HUES48 (cell line): ENCODE measurements at regions not wholly inside any gene's neighbourhood (a gene's known extent, or its start where the extent isn't known, plus 50 kb on each side); places are given as distances from the start of the nearest gene placed in this dataset.
"Not testable (repeated sequence)": the region's sequence is repeated elsewhere in the genome, so short reads cannot be mapped to it uniquely, and the experiment has no call there.

ENCODE experiments used
- H3K27ac ChIP-seq: one replicate; pipeline ENCODE4 v1.7.0; 2013; ENCODE audit warnings: low read depth, low read length, inconsistent platforms
- H3K27me3 ChIP-seq: 2 replicates; pipeline ENCODE4 v1.6.1; 2013; ENCODE audit warnings: mild to moderate bottlenecking, low read length; ENCODE audit not compliant: control insufficient read depth, insufficient read depth
- H3K36me3 ChIP-seq: 2 replicates; pipeline ENCODE4 v1.6.1; 2013; ENCODE audit warnings: low read length; ENCODE audit not compliant: control insufficient read depth, insufficient read depth
- H3K4me1 ChIP-seq: 2 replicates; pipeline ENCODE4 v1.6.1; 2013; ENCODE audit warnings: mild to moderate bottlenecking, low read length; ENCODE audit not compliant: control insufficient read depth, insufficient read depth
- H3K4me3 ChIP-seq: 2 replicates; pipeline ENCODE4 v1.5.1; 2013; ENCODE audit warnings: mild to moderate bottlenecking, low read depth, low read length
- H3K9ac ChIP-seq: 2 replicates; pipeline ENCODE4 v1.6.1; 2013; ENCODE audit warnings: mild to moderate bottlenecking, low read depth, low read length, moderate library complexity
- H3K9me3 ChIP-seq: 2 replicates; pipeline ENCODE4 v1.6.1; 2013; ENCODE audit warnings: low read length; ENCODE audit not compliant: control insufficient read depth, insufficient read depth

- no peaks in the 10 kb centered on the region for H3K36me3 ChIP-seq
- H3K4me1 ChIP-seq, result no peaks in the 10 kb centered on the region
- no peak overlapping the region for H3K4me3 ChIP-seq
- H3K9me3 ChIP-seq, result no peaks in the 10 kb centered on the region
- no peaks in the 10 kb centered on the region for H3K27me3 ChIP-seq
- no peak overlapping the region for H3K9ac ChIP-seq
- no peak overlapping the region for H3K27ac ChIP-seq
Measured at GRCh38 chr5:57720656-57721055, 238.0 kb upstream of the ACTBL2 start.

- Histone ChIP-seq H3K9ac (no peak overlapping the region), H3K27ac (no peak overlapping the region)
Measured at GRCh38 chr5:57719216-57719615, 236.6 kb upstream of the ACTBL2 start.

GRCh38 chr5:57718155-57718554, 235.5 kb upstream of the ACTBL2 start:
- Histone ChIP-seq H3K4me1 (no peaks in the 10 kb centered on the region), H3K4me3 (no peak overlapping the region), H3K27me3 (no peaks in the 10 kb centered on the region), H3K9ac (no peak overlapping the region), H3K9me3 (no peaks in the 10 kb centered on the region), H3K36me3 (no peaks in the 10 kb centered on the region), H3K27ac (no peak overlapping the region)

More at GRCh38 chr5:57719216-57719615, 236.6 kb upstream of the ACTBL2 start:
- no peaks in the 10 kb centered on the region for H3K9me3 ChIP-seq
- no peak overlapping the region for H3K4me3 ChIP-seq
- H3K36me3 ChIP-seq, result no peaks in the 10 kb centered on the region
- H3K4me1 ChIP-seq, result no peaks in the 10 kb centered on the region
- H3K27me3 ChIP-seq, result no peaks in the 10 kb centered on the region

GRCh38 chr5:57717555-57717954, 234.9 kb upstream of the ACTBL2 start:
- Histone ChIP-seq H3K9ac (no peak overlapping the region), H3K4me1 (no peaks in the 10 kb centered on the region), H3K27ac (no peak overlapping the region), H3K36me3 (no peaks in the 10 kb centered on the region), H3K27me3 (no peaks in the 10 kb centered on the region), H3K4me3 (no peak overlapping the region), H3K9me3 (no peaks in the 10 kb centered on the region)

GRCh38 chr5:57716661-57717060, 234.1 kb upstream of the ACTBL2 start:
- H3K36me3 ChIP-seq, result no peaks in the 10 kb centered on the region

GRCh38 chr5:57715296-57715695, 232.7 kb upstream of the ACTBL2 start:
- Histone ChIP-seq H3K27me3 (no peaks in the 10 kb centered on the region), H3K36me3 (no peaks in the 10 kb centered on the region), H3K4me3 (no peak overlapping the region), H3K9ac (no peak overlapping the region), H3K9me3 (no peaks in the 10 kb centered on the region), H3K4me1 (no peaks in the 10 kb centered on the region), H3K27ac (no peak overlapping the region)

More at GRCh38 chr5:57716661-57717060, 234.1 kb upstream of the ACTBL2 start:
- no peaks in the 10 kb centered on the region for H3K9me3 ChIP-seq
- H3K27ac ChIP-seq, result no peak overlapping the region
- H3K9ac ChIP-seq, result no peak overlapping the region
- no peaks in the 10 kb centered on the region for H3K4me1 ChIP-seq
- no peaks in the 10 kb centered on the region for H3K27me3 ChIP-seq
- H3K4me3 ChIP-seq, result no peak overlapping the region

GRCh38 chr5:57713535-57713934, 230.9 kb upstream of the ACTBL2 start:
- not testable (repeated sequence) for H3K4me3 ChIP-seq, H3K27me3 ChIP-seq, H3K36me3 ChIP-seq

GRCh38 chr5:57711946-57712345, 229.3 kb upstream of the ACTBL2 start:
- H3K9ac ChIP-seq, result no peak overlapping the region

More at GRCh38 chr5:57713535-57713934, 230.9 kb upstream of the ACTBL2 start:
- H3K27ac ChIP-seq, H3K4me1 ChIP-seq, H3K9ac ChIP-seq, H3K9me3 ChIP-seq: not testable (repeated sequence)

GRCh38 chr5:57711471-57711870, 228.9 kb upstream of the ACTBL2 start:
- H3K27me3 ChIP-seq, result no peaks in the 10 kb centered on the region
- H3K9ac ChIP-seq, result no peak overlapping the region
- H3K4me1 ChIP-seq, result 0 out of 2 replicates have a peak, but pooled peaks cover 4% of the 10 kb centered on the region
- no peak overlapping the region for H3K27ac ChIP-seq
- H3K4me3 ChIP-seq, result no peak overlapping the region
- no peaks in the 10 kb centered on the region for H3K9me3 ChIP-seq
- H3K36me3 ChIP-seq, result no peaks in the 10 kb centered on the region

More at GRCh38 chr5:57711946-57712345, 229.3 kb upstream of the ACTBL2 start:
- Histone ChIP-seq H3K9me3 (no peaks in the 10 kb centered on the region), H3K4me1 (0 out of 2 replicates have a peak, but pooled peaks cover 4% of the 10 kb centered on the region), H3K27ac (no peak overlapping the region), H3K36me3 (no peaks in the 10 kb centered on the region), H3K27me3 (no peaks in the 10 kb centered on the region), H3K4me3 (no peak overlapping the region)

- H3K9ac ChIP-seq, result no peak overlapping the region
- H3K27me3 ChIP-seq, result no peaks in the 10 kb centered on the region
- 0 out of 2 replicates have a peak, but pooled peaks cover 4% of the 10 kb centered on the region for H3K4me1 ChIP-seq
- no peaks in the 10 kb centered on the region for H3K36me3 ChIP-seq
- H3K27ac ChIP-seq, result no peak overlapping the region
- H3K4me3 ChIP-seq, result no peak overlapping the region
- H3K9me3 ChIP-seq, result no peaks in the 10 kb centered on the region
Measured at GRCh38 chr5:57710126-57710525, 227.5 kb upstream of the ACTBL2 start.

- H3K27ac ChIP-seq, result no peak overlapping the region
Measured at GRCh38 chr5:57705769-57706168, 223.2 kb upstream of the ACTBL2 start.

GRCh38 chr5:57703721-57704120, 221.1 kb upstream of the ACTBL2 start:
- Histone ChIP-seq H3K4me1 (peaks cover 10% of the 10 kb centered on the region), H3K27ac (no peak overlapping the region), H3K4me3 (no peak overlapping the region), H3K27me3 (no peaks in the 10 kb centered on the region), H3K9me3 (no peaks in the 10 kb centered on the region), H3K36me3 (no peaks in the 10 kb centered on the region), H3K9ac (no peak overlapping the region)

More at GRCh38 chr5:57705769-57706168, 223.2 kb upstream of the ACTBL2 start:
- Histone ChIP-seq H3K4me3 (no peak overlapping the region), H3K27me3 (no peaks in the 10 kb centered on the region), H3K36me3 (no peaks in the 10 kb centered on the region), H3K9ac (no peak overlapping the region), H3K9me3 (no peaks in the 10 kb centered on the region), H3K4me1 (0 out of 2 replicates have a peak, but pooled peaks cover 4% of the 10 kb centered on the region)
